ENCODE measurements at regions not wholly inside any gene's neighbourhood (a gene's known extent, or its start where the extent isn't known, plus 50 kb on each side); places are given as distances from the start of the nearest gene placed in this dataset.
"Not testable (repeated sequence)": the region's sequence is repeated elsewhere in the genome, so short reads cannot be mapped to it uniquely, and the experiment has no call there.

DNA sequence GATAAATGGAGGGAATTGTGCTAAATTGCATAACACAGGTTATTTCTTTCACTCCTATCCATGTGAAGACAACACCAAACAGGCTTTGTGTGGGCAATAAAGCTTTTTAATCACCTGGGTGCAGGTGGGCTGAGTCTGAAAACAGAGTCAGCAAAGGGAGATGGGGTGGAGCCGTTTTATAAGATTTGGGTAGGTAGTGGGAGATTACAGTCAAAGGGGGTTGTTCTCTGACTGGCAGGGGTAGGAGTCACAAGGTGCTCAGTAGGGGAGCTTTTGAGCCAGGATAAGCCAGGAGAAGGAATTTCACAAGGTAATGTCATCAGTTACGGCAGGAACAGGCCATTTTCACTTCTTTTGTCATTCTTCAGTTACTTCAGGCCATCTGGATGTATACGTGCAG is 358.8 kb upstream of the LRP1B start:
- TF ChIP-seq SUZ12 (IDR thresholded peaks at IDR 0.05); ARNT (IDR thresholded peaks at IDR 0.05); LEF1 (IDR thresholded peaks at IDR 0.05; ENCODE audit: borderline replicate concordance); L3MBTL2 (conservative IDR thresholded peaks at IDR 0.05); TARDBP (IDR thresholded peaks at IDR 0.05); FOXM1 (IDR thresholded peaks at IDR 0.05; ENCODE audit: borderline replicate concordance); FOXA1 (IDR thresholded peaks at IDR 0.05); CTBP1 (IDR thresholded peaks at IDR 0.05; ENCODE audit: borderline replicate concordance); BHLHE40 (IDR thresholded peaks at IDR 0.05; ENCODE audit: borderline replicate concordance); NFRKB (IDR thresholded peaks at IDR 0.05); FOXK2 (IDR thresholded peaks at IDR 0.05); ZNF384 (IDR thresholded peaks at IDR 0.05): not testable (repeated sequence)
